ENCODE measurements at regions not wholly inside any gene's neighbourhood (a gene's known extent, or its start where the extent isn't known, plus 50 kb on each side); places are given as distances from the start of the nearest gene placed in this dataset.
"Not testable (repeated sequence)": the region's sequence is repeated elsewhere in the genome, so short reads cannot be mapped to it uniquely, and the experiment has no call there.

GRCh38 chr13:67518785-67519184 lies 288.6 kb upstream of the PCDH9 start:
- Mint-ChIP-seq H3K36me3 (peaks cover 0 to 5% (median 0%) of the 10 kb centered on the region in 3 donors), H3K27ac (no peak overlapping the region), H3K4me1 (no peaks in the 10 kb centered on the region), H3K27me3 (no peaks in the 10 kb centered on the region), H3K4me3 (no peak overlapping the region), H3K9me3 (peaks cover 0 to 7% (median 0%) of the 10 kb centered on the region in 9 donors)
- POLR2A ChIA-PET = no interaction called here
- DNase-seq (no peak), ATAC-seq (no peak)

- Mint-ChIP-seq H3K27me3 (no peaks in the 10 kb centered on the region), H3K27ac (no peak overlapping the region), H3K4me1 (no peaks in the 10 kb centered on the region), H3K36me3 (peaks cover 0 to 5% (median 0%) of the 10 kb centered on the region in 3 donors), H3K4me3 (no peak overlapping the region), H3K9me3 (peaks cover 0 to 5% (median 0%) of the 10 kb centered on the region in 9 donors)
- DNase-seq (no peak), ATAC-seq (no peak)
- POLR2A ChIA-PET = no interaction called here
Measured at GRCh38 chr13:67515895-67516294, 285.8 kb upstream of the PCDH9 start.

GRCh38 chr13:67509018-67509417 lies 278.9 kb upstream of the PCDH9 start:
- ATAC-seq (no peak), DNase-seq (peak in 1 of 10 donors; percentile 57)
- POLR2A ChIA-PET = no interaction called here
- H3K27me3 Mint-ChIP-seq = no peaks in the 10 kb centered on the region
- no peaks in the 10 kb centered on the region for H3K4me1 Mint-ChIP-seq
- H3K27ac Mint-ChIP-seq = no peak overlapping the region
- H3K4me3 Mint-ChIP-seq = no peak overlapping the region
- peaks cover 0 to 8% (median 2%) of the 10 kb centered on the region in 9 donors for H3K9me3 Mint-ChIP-seq
- no peaks in the 10 kb centered on the region for H3K36me3 Mint-ChIP-seq

- H3K27ac Mint-ChIP-seq, H3K27me3 Mint-ChIP-seq, H3K4me3 Mint-ChIP-seq, ATAC-seq, POLR2A ChIA-PET, H3K9me3 Mint-ChIP-seq, DNase-seq, H3K36me3 Mint-ChIP-seq, H3K4me1 Mint-ChIP-seq: not testable (repeated sequence)
Measured at GRCh38 chr13:67508275-67508674, 278.1 kb upstream of the PCDH9 start.

DNA sequence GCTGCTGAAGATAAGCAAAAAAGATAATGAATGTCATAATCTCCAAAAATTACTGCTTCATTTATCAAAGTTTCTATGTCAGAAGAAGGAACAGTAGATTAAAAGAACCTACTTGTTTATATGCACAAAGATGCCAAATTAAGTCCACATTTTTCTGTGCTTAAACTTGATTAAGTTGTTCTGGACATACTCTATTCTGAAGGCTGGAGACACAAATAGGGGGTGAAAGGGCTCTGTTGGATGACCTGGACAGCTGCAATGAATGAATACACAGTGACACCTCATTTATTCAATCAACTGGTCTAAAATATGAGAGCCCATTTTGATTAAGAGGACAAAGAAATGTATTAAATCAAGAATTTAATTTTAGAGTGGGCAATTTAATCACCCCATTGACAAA lies 276.3 kb upstream of the PCDH9 start:
- Mint-ChIP-seq H3K9me3 (peaks cover 0 to 16% (median 3%) of the 10 kb centered on the region in 9 donors), H3K27me3 (no peaks in the 10 kb centered on the region), H3K27ac (no peak overlapping the region), H3K4me3 (no peak overlapping the region), H3K36me3 (no peaks in the 10 kb centered on the region), H3K4me1 (no peaks in the 10 kb centered on the region)
- no peak for ATAC-seq
- POLR2A ChIA-PET = no interaction called here
- DNase-seq = no peak

DNA sequence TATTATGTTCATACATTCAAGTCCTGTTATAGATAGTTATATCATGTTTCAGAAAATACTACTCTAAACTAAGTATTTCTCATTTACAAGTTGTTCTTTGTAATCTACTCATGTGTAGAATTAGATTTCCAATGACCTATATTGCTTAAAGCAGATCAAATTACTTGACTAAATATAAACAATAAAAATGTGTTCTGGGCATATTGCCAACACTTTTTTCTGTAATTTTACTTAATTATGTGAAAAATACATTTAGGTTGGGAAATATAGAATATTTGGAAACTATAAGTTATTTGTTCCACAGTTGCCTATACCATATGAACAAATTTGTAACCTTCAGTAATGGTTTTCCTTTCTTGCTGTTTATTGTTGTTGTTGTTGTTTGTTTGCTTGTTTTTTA lies 275.2 kb upstream of the PCDH9 start:
- no peak for DNase-seq
- no peak overlapping the region for H3K4me3 Mint-ChIP-seq
- no peaks in the 10 kb centered on the region for H3K27me3 Mint-ChIP-seq
- POLR2A ChIA-PET = no interaction called here
- H3K36me3 Mint-ChIP-seq = no peaks in the 10 kb centered on the region
- H3K4me1 Mint-ChIP-seq = no peaks in the 10 kb centered on the region
- H3K27ac Mint-ChIP-seq = no peak overlapping the region
- ATAC-seq = no peak
- H3K9me3 Mint-ChIP-seq = peaks cover 0 to 16% (median 3%) of the 10 kb centered on the region in 9 donors

DNA sequence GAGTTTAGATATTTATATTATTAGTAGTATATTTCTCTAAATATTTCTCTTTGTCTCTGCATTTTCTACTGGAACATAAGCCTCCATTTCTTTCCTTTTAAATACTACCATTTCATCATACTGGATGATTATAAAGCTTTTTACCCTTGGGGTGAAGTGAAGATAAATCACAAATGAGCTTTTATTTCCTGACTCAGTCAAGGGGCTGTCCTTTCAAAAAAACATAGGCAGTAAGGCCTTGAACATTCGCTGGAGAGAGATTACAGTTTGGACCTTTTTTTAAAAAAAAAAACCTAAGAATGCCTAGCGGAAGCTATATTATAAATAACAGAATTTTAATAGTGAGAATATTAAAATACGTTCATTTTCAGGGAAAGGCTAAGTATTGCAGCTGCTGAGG lies 268.8 kb upstream of the PCDH9 start:
- no peak for DNase-seq
- no peaks in the 10 kb centered on the region for H3K36me3 Mint-ChIP-seq
- H3K4me1 Mint-ChIP-seq = no peaks in the 10 kb centered on the region
- H3K27me3 Mint-ChIP-seq = no peaks in the 10 kb centered on the region
- H3K4me3 Mint-ChIP-seq = no peak overlapping the region
- peaks cover 0 to 22% (median 3%) of the 10 kb centered on the region in 9 donors for H3K9me3 Mint-ChIP-seq
- no peak overlapping the region for H3K27ac Mint-ChIP-seq
- POLR2A ChIA-PET = no interaction called here
- ATAC-seq = no peak

GRCh38 chr13:67493835-67494234 lies 263.7 kb upstream of the PCDH9 start:
- no peaks in the 10 kb centered on the region for H3K36me3 Mint-ChIP-seq
- no peak overlapping the region for H3K4me3 Mint-ChIP-seq
- ATAC-seq (no peak), DNase-seq (no peak)
- H3K27ac Mint-ChIP-seq = no peak overlapping the region
- H3K27me3 Mint-ChIP-seq = no peaks in the 10 kb centered on the region
- H3K4me1 Mint-ChIP-seq = no peaks in the 10 kb centered on the region
- POLR2A ChIA-PET = no interaction called here
- peaks cover 0 to 9% (median 0%) of the 10 kb centered on the region in 9 donors for H3K9me3 Mint-ChIP-seq

GRCh38 chr13:67489016-67489415 lies 258.9 kb upstream of the PCDH9 start:
- H3K4me1 Mint-ChIP-seq = no peaks in the 10 kb centered on the region
- H3K4me3 Mint-ChIP-seq = no peak overlapping the region
- no peak overlapping the region for H3K27ac Mint-ChIP-seq
- DNase-seq (no peak), ATAC-seq (no peak)
- H3K36me3 Mint-ChIP-seq = no peaks in the 10 kb centered on the region
- peaks cover 0 to 15% (median 0%) of the 10 kb centered on the region in 9 donors for H3K9me3 Mint-ChIP-seq
- no peaks in the 10 kb centered on the region for H3K27me3 Mint-ChIP-seq
- POLR2A ChIA-PET = no interaction called here

- H3K27me3 Mint-ChIP-seq = no peaks in the 10 kb centered on the region
- peaks cover 0 to 25% (median 2%) of the 10 kb centered on the region in 9 donors for H3K9me3 Mint-ChIP-seq
- no peaks in the 10 kb centered on the region for H3K36me3 Mint-ChIP-seq
- POLR2A ChIA-PET = no interaction called here
- DNase-seq (no peak), ATAC-seq (no peak)
- H3K27ac Mint-ChIP-seq = no peak overlapping the region
- no peaks in the 10 kb centered on the region for H3K4me1 Mint-ChIP-seq
- H3K4me3 Mint-ChIP-seq = no peak overlapping the region
Measured at GRCh38 chr13:67481445-67481844, 251.3 kb upstream of the PCDH9 start.

DNA sequence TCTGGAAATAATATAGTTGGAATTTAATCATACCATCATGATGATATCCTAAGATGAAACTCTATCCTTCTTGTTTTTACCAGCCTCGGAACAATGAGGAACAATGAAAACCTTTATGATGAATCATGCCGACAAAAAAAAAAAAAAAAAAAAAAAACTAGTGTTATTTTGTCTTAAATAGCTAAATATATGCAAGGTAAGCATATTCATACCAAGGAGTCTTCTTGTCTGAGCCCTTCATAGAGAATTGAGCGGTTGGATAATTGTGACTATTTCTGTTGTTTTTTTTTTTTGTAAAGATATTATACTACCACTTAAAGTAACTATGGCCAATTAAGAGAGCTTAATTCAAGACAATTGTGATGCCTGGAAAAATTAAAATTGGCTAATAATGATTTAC lies 244.0 kb upstream of the PCDH9 start:
- no peaks in the 10 kb centered on the region for H3K27me3 Mint-ChIP-seq
- H3K36me3 Mint-ChIP-seq = no peaks in the 10 kb centered on the region
- ATAC-seq = no peak
- no peak overlapping the region for H3K27ac Mint-ChIP-seq
- POLR2A ChIA-PET = no interaction called here
- H3K4me1 Mint-ChIP-seq = no peaks in the 10 kb centered on the region
- peaks cover 0 to 24% (median 17%) of the 10 kb centered on the region in 9 donors for H3K9me3 Mint-ChIP-seq
- DNase-seq = no peak
- H3K4me3 Mint-ChIP-seq = no peak overlapping the region

- Mint-ChIP-seq H3K4me3 (no peak overlapping the region), H3K4me1 (no peaks in the 10 kb centered on the region), H3K36me3 (no peaks in the 10 kb centered on the region), H3K9me3 (peaks cover 4 to 45% (median 26%) of the 10 kb centered on the region in 9 donors), H3K27ac (no peak overlapping the region), H3K27me3 (no peaks in the 10 kb centered on the region)
- POLR2A ChIA-PET = no interaction called here
- ATAC-seq (no peak), DNase-seq (no peak)
Measured at GRCh38 chr13:67469623-67470022, 239.5 kb upstream of the PCDH9 start.

DNA sequence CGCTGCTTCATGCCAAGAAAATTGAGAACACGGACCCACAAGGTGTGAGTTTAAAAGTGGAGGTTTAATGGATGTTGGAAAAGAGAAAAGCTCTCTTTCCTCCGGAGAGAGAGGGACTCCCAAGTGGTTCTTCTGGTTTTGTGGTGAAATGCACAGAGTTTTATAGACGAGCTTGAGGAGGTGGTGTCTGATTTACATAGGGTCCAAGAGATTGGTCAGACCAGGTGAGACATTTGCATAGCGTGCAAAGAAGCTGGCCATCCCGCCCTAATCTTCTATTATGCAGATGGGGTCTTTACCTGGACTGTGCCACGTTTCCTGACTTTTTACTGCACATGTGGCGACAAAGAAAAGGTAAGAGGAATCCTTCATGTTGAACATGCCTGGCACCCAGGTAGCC lies 236.4 kb upstream of the PCDH9 start:
- no peak for ATAC-seq
- Mint-ChIP-seq H3K4me3 (no peak overlapping the region), H3K27ac (peak overlapping the region in 1 of 10 donors; percentile 50), H3K27me3 (no peaks in the 10 kb centered on the region), H3K4me1 (no peaks in the 10 kb centered on the region), H3K36me3 (no peaks in the 10 kb centered on the region), H3K9me3 (peaks cover 6 to 41% (median 26%) of the 10 kb centered on the region in 9 donors)
- no peak for DNase-seq
- POLR2A ChIA-PET = no interaction called here

DNA sequence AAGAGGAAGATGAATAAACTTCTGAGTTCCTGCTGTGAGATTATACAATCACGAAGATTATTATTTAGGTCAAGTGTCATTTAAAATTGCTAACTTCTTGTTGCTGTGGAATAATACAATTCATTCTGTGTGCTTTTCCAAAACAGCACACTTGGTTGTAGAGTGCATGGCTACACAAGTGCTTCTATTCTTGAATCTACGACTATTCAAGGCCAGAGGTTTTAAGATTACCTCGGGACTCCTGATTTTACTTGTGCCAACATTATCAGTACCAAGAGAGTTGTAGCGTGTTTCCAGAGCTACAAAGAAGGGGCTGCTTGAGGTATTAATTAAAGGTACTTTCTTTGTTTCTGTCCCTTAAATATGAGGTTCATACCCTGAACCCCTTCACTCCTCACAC lies 234.0 kb upstream of the PCDH9 start:
- POLR2A ChIA-PET = no interaction called here
- no peak for ATAC-seq

More for the DNA sequence above, 234.0 kb upstream of the PCDH9 start:
- no peak overlapping the region for H3K4me3 Mint-ChIP-seq
- H3K9me3 Mint-ChIP-seq = peaks cover 7 to 22% (median 18%) of the 10 kb centered on the region in 9 donors
- DNase-seq = no peak
- H3K27ac Mint-ChIP-seq = no peak overlapping the region
- no peaks in the 10 kb centered on the region for H3K27me3 Mint-ChIP-seq
- H3K4me1 Mint-ChIP-seq = no peaks in the 10 kb centered on the region
- no peaks in the 10 kb centered on the region for H3K36me3 Mint-ChIP-seq

Measured in naive thymus-derived CD8-positive, alpha-beta T cell (primary cell).